ENCODE measurements at regions not wholly inside any gene's neighbourhood (a gene's known extent, or its start where the extent isn't known, plus 50 kb on each side); places are given as distances from the start of the nearest gene placed in this dataset.

GRCh38 chr5:133721365-133721764, 109.0 kb upstream of the FSTL4 start:
- in situ Hi-C loops (cut with HindIII; ENCODE audit: low sequenced_read_pairs), result no loop called here

GRCh38 chr5:133718457-133718856, 106.1 kb upstream of the FSTL4 start:
- in situ Hi-C loops (cut with HindIII; ENCODE audit: low sequenced_read_pairs), result loop anchor here (5.0 kb wide), 1 partner anchor 49 kb away; no protein-coding TSS in a partner anchor

- in situ Hi-C loops (cut with HindIII; ENCODE audit: low sequenced_read_pairs), result loop anchor here (5.0 kb wide), 1 partner anchor 51 kb away; no protein-coding TSS in a partner anchor
Observed at GRCh38 chr5:133716532-133717183, 104.3 kb upstream of the FSTL4 start.

- in situ Hi-C loops (cut with HindIII; ENCODE audit: low sequenced_read_pairs), result loop anchor here (5.0 kb wide), 1 partner anchor 52 kb away; no protein-coding TSS in a partner anchor
Observed at GRCh38 chr5:133715616-133716015, 103.3 kb upstream of the FSTL4 start.

GRCh38 chr5:133715216-133715615, 102.9 kb upstream of the FSTL4 start:
- in situ Hi-C loops (cut with HindIII; ENCODE audit: low sequenced_read_pairs), result loop anchor here (5.0 kb wide), 1 partner anchor 52 kb away; no protein-coding TSS in a partner anchor

GRCh38 chr5:133714161-133714915, 102.0 kb upstream of the FSTL4 start:
- in situ Hi-C loops (cut with HindIII; ENCODE audit: low sequenced_read_pairs), result no loop called here

- in situ Hi-C loops (cut with HindIII; ENCODE audit: low sequenced_read_pairs), result no loop called here
Observed at GRCh38 chr5:133713751-133714150, 101.4 kb upstream of the FSTL4 start.

GRCh38 chr5:133713209-133713608, 100.9 kb upstream of the FSTL4 start:
- in situ Hi-C loops (cut with HindIII; ENCODE audit: low sequenced_read_pairs), result no loop called here

- in situ Hi-C loops (cut with HindIII; ENCODE audit: low sequenced_read_pairs), result no loop called here
Observed at GRCh38 chr5:133712562-133712961, 100.2 kb upstream of the FSTL4 start.

- in situ Hi-C loops (cut with HindIII; ENCODE audit: low sequenced_read_pairs), result no loop called here
Observed at GRCh38 chr5:133709209-133709725, 96.9 kb upstream of the FSTL4 start.

- in situ Hi-C loops (cut with HindIII; ENCODE audit: low sequenced_read_pairs), result no loop called here
Observed at GRCh38 chr5:133708331-133708850, 96.0 kb upstream of the FSTL4 start.

GRCh38 chr5:133707629-133708028, 95.3 kb upstream of the FSTL4 start:
- in situ Hi-C loops (cut with HindIII; ENCODE audit: low sequenced_read_pairs), result no loop called here

GRCh38 chr5:133706506-133707430, 94.4 kb upstream of the FSTL4 start:
- in situ Hi-C loops (cut with HindIII; ENCODE audit: low sequenced_read_pairs), result no loop called here

- in situ Hi-C loops (cut with HindIII; ENCODE audit: low sequenced_read_pairs), result no loop called here
Observed at GRCh38 chr5:133705331-133705730, 93.0 kb upstream of the FSTL4 start.

- in situ Hi-C loops (cut with HindIII; ENCODE audit: low sequenced_read_pairs), result loop anchor here (5.0 kb wide), 1 partner anchor 102 kb away; no protein-coding TSS in a partner anchor
Observed at GRCh38 chr5:133704411-133704810, 92.1 kb upstream of the FSTL4 start.

- in situ Hi-C loops (cut with HindIII; ENCODE audit: low sequenced_read_pairs), result loop anchor here (5.0 kb wide), 1 partner anchor 102 kb away; no protein-coding TSS in a partner anchor
Observed at GRCh38 chr5:133703935-133704334, 91.6 kb upstream of the FSTL4 start.

GRCh38 chr5:133702791-133703770, 90.7 kb upstream of the FSTL4 start:
- in situ Hi-C loops (cut with HindIII; ENCODE audit: low sequenced_read_pairs), result loop anchor here (5.0 kb wide), 1 partner anchor 101 kb away; no protein-coding TSS in a partner anchor

GRCh38 chr5:133701871-133702270, 89.5 kb upstream of the FSTL4 start:
- in situ Hi-C loops (cut with HindIII; ENCODE audit: low sequenced_read_pairs), result loop anchor here (5.0 kb wide), 1 partner anchor 100 kb away; no protein-coding TSS in a partner anchor

- in situ Hi-C loops (cut with HindIII; ENCODE audit: low sequenced_read_pairs), result loop anchor here (5.0 kb wide), 1 partner anchor 98 kb away; no protein-coding TSS in a partner anchor
Observed at GRCh38 chr5:133700251-133700650, 87.9 kb upstream of the FSTL4 start.

Measured in endothelial cell of hepatic sinusoid (primary cell).